GM10266 (cell line): ENCODE measurements at regions not wholly inside any gene's neighbourhood (a gene's known extent, or its start where the extent isn't known, plus 50 kb on each side); places are given as distances from the start of the nearest gene placed in this dataset.

Experiments
- DNase-seq: peaks from one replicate; pipeline ENCODE4 v3.0.0; 2012; ENCODE audit errors: extremely low spot score
- TF ChIP-seq, protein P1 (sequence below): IDR thresholded peaks from 2 replicates; pipeline ENCODE4 v1.5.1; 2012; ENCODE audit warnings: mild to moderate bottlenecking, low read depth; ENCODE audit not compliant: control insufficient read depth, insufficient read depth; ENCODE audit errors: missing control alignments

DNA sequence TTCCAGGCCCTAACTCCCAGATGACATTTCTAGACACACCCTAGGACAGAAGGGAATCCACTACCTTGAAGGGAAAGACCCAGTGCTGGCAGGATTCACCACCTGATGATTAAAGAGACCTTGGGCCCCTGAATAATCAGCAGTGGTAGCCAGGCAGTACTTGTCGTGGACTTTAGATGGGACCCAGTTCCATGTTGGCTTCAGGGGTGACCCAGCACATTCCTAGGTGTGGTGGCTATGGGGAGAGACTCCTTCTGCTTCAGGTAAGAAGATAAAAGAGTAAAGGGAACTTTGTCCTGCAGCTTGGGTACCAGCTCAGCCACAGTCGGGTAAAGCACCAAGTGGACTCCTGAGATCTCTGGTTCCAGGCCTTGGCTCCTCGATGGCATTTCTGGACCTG, 131.8 kb upstream of the S100G start:
- DNase-seq, result no peak
- TF ChIP-seq, protein P1, sequence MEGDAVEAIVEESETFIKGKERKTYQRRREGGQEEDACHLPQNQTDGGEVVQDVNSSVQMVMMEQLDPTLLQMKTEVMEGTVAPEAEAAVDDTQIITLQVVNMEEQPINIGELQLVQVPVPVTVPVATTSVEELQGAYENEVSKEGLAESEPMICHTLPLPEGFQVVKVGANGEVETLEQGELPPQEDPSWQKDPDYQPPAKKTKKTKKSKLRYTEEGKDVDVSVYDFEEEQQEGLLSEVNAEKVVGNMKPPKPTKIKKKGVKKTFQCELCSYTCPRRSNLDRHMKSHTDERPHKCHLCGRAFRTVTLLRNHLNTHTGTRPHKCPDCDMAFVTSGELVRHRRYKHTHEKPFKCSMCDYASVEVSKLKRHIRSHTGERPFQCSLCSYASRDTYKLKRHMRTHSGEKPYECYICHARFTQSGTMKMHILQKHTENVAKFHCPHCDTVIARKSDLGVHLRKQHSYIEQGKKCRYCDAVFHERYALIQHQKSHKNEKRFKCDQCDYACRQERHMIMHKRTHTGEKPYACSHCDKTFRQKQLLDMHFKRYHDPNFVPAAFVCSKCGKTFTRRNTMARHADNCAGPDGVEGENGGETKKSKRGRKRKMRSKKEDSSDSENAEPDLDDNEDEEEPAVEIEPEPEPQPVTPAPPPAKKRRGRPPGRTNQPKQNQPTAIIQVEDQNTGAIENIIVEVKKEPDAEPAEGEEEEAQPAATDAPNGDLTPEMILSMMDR, result no peak

GRCh38 chrX:16524316-16524715, 125.6 kb upstream of the S100G start:
- no peak for DNase-seq
- TF ChIP-seq, protein P1, result no peak

DNA sequence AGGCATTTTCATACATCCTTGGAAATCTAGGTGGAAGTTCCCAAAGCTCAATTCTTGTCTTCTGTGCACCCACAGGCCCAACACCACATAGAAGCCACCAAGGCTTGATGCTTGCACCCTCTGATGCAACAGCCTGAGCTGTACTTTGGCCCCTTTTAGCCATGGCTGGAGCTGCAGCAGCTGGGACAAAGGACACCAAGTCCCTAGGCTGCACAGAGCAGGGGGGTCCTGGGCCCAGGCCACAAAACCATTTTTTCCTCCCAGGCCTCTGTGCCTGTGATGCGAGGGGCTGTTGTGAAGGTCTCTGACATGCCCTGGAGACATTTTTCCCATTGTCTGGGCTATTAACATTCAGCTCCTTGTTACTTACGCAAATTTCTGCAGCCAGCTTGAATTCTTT, 124.0 kb upstream of the S100G start:
- DNase-seq, result no peak
- TF ChIP-seq, protein P1, result no peak

DNA sequence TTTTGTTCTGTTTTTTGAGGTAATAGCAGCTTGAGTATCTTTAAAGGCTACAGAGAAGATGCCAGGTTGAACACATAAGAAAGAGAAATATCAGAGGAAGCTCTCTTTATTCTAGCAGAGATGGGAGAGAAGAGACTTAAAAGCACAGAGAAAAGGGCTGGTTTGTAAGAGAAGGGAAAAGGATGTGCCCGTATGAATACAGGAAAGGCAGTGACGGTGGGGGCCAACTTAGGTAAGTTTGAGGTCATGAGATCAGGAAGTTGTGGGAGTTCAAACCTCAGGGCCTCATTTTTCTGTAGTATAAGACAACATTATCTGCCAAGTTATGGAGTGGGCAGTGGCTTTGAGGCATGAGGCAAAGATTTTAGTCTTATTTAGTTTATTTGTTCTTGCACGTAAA, 121.3 kb upstream of the S100G start:
- TF ChIP-seq, protein P1, result no peak
- DNase-seq, result no peak
